ENCODE measurements at regions not wholly inside any gene's neighbourhood (a gene's known extent, or its start where the extent isn't known, plus 50 kb on each side); places are given as distances from the start of the nearest gene placed in this dataset.

DNA sequence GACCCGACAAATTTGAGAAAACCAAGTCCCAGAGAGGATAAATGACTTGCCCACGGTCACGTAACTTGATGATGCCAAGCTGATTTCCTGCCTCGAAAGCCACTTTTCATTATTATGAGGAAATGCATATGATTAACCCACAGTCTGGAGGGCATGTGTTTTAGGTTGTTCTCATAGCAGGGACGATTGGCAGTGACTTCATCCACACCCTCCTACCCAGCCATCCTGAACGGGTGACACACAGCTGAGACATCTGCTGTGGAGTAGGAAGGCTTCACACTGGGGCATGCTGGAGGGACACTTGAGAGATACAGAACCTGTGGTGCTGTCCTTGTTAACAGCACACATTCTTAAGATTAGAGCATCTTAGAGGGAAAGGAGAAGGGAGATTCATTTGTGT is 65.4 kb upstream of the WDFY2 start:
- intact Hi-C loops (cut with DNase I): no loop called here
- DNase-seq (ENCODE audit: low spot score): no peak

DNA sequence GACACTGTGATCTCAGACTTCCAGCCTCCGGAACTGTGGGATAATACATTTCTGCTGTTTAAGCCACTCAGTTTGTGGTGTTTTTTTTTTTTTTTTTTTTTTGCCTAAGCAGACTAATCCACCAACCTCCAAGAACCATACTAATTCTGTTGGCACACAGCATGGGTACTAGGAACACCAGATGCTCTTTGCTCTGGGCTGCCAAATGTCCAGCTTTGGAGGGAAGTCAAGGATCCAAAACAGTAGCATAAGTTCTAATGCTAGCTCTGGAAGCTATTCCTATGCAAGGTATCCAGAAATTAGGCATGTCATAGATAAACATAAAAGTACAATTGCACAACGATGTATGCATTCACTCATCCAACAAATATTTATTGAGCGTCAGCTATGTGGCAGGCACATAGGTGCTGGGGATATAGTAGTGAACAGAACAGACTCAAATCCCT is 64.5 kb upstream of the WDFY2 start:
- intact Hi-C loops (cut with DNase I): no loop called here
- DNase-seq (ENCODE audit: low spot score): no peak

DNA sequence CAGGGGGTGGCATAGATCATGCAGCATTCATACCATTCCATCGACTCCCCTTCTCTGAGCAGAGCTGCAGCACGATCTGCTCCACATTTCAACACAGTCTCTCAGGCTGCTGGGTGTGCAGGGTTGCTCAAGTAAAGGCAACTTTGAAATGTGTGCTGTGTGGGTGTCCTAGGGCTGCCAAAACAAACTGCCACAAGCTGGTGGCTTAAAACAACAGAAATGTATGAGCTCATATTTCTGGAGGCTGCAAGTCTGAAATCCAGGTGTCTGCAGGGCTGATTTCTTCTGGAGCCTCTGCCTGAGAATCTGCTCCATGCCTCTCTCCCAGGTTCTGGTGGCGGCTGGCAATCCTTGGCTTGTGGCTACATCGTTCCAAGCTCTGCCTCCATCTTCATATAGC is 63.7 kb upstream of the WDFY2 start:
- DNase-seq (ENCODE audit: low spot score): no peak

DNA sequence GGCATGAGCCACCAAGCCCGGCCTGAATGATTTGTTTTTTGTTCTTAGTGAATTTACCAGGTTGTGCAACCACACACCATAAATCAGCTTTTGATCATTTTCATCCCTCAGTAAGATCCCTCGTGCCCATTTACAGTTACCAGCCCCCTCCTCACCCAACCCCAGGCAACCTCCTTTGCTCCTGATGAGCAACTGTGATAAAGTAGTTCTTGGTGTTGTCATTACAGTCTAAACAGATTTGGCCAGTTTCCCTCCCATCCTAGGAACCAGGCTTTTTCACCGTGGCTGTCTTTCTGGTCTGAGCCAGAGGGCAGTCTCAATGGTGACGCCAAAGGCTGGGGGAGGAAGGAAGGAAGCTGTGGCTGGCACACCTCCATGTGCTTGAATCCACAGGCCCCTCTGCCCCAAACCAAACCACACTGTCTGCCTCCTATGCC is 61.2 kb upstream of the WDFY2 start:
- DNase-seq (ENCODE audit: low spot score): no peak
- intact Hi-C loops (cut with DNase I): no loop called here

More for the DNA sequence above, 63.7 kb upstream of the WDFY2 start:
- intact Hi-C loops (cut with DNase I): no loop called here

DNA sequence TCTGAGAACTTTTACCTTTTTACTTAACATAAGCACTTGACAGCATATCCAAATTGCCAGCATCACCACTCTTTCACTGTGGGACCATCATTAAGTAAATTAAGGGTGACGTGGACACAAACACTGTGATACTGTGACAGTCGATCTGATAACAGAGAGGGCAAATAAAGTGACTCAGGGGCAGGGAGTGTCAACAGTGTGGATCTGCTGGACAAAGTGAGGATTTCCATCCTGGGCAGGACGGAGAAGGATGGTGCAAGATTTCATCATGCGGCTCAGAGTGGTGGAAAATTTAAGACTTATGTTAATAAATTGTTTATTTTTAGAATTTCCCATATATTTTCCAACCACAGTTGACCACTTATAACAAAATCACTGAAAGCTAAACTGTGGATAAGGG is 60.0 kb upstream of the WDFY2 start:
- DNase-seq (ENCODE audit: low spot score): no peak
- intact Hi-C loops (cut with DNase I): no loop called here

DNA sequence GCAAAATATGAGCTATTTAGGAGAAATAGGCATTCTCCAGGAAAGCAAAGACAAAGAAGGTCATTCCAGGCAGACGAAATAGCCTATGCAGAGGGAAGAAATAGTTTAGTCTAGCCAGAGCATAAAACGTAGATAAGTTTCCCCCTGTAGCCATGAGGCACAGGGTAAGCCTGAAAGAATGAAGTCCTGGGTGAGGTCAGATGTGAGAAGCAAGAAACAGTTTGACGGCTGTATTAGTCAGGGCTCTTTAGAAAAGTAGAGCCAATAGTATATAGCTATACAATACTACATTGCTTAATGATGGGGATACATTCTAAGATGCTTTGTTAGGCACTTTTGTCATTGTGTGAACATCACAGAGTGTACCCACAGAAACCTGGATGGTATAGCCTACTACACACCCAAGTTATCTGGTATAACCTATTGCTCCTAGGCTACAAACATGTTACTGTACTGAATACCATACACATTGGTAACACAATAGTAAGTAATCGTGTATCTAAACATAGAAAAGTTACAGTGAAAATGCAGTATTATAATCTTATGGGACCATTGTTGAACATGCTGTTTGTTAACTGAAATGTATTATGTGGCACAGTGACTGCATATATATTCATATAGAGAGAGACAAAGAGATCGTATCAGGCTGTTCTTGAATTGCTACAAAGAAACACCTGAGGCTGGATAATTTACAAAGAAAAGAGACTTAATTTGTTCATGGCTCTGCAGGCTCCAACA is 59.3 kb upstream of the WDFY2 start:
- no peak for DNase-seq (ENCODE audit: low spot score)
- intact Hi-C loops (cut with DNase I): no loop called here

DNA sequence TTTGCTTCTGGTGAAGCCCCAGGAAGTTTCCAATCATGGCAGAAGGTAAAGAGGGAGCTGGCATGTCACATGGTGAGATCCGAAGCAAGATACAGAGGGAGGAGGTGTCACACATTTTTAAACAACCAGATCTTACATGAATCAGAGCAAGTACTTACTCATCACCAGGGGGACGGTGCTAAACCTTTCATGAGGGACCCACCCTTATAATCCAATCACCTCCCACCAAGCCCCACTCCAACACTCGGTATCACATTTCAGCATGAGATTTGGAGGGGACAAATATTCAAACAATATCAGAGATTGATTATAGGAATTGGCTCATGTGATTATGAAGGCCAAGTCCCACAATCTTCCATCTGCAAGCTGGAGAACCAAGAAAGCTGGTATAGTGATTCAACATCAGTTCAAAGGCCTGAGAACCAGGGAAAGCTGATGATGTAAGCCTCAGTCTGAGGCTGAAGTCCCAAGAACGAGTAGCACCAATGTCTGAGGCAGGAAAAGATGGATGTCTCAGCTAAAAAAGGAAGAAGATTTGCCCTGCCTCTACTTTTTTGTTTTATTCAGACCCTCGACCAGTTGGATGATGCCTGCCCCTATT is 58.6 kb upstream of the WDFY2 start:
- intact Hi-C loops (cut with DNase I): no loop called here

DNA sequence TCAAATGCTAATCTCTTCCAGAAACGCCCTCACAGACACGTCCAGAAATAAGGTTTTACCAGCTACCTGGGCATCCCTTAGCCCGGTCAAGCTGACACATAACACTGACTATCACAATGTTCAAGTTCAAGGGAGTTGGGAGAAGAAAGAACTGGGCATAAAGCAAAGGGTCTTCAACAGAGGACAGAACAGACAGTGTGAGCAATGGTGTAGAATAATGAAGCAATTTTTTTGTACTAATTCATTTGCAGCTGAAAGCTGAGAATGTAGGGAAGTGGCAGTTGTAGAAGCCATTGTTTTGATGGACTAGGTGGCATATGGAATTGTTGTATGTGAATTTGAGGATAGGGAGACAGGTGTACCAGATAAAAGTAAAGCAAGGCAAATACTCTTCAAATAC is 58.1 kb upstream of the WDFY2 start:
- intact Hi-C loops (cut with DNase I): no loop called here
- no peak for DNase-seq (ENCODE audit: low spot score)

More for the DNA sequence above, 58.6 kb upstream of the WDFY2 start:
- no peak for DNase-seq (ENCODE audit: low spot score)

DNA sequence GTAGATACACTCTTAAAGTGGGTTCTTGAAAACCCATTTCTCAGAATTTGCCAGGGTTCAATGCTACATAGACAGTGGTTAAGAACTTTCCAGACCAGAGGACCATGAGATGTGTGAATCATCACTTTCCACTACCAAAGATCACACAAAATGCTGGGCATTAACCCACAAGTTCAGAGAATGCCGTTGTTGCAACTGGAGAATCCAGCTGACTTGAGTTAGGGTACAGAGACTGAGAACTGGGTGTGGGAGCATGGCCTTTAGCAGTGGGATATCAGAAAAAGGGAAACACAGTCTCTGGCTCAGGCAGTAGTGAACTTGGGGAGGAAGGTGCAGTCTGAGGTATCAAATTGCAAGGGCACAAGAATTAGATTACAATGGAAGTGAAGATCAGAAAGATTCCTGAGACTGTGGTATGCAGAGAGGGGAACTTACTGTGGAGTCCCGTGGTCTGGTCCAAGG is 51.5 kb upstream of the WDFY2 start:
- DNase-seq (ENCODE audit: low spot score): no peak
- intact Hi-C loops (cut with DNase I): no loop called here

DNA sequence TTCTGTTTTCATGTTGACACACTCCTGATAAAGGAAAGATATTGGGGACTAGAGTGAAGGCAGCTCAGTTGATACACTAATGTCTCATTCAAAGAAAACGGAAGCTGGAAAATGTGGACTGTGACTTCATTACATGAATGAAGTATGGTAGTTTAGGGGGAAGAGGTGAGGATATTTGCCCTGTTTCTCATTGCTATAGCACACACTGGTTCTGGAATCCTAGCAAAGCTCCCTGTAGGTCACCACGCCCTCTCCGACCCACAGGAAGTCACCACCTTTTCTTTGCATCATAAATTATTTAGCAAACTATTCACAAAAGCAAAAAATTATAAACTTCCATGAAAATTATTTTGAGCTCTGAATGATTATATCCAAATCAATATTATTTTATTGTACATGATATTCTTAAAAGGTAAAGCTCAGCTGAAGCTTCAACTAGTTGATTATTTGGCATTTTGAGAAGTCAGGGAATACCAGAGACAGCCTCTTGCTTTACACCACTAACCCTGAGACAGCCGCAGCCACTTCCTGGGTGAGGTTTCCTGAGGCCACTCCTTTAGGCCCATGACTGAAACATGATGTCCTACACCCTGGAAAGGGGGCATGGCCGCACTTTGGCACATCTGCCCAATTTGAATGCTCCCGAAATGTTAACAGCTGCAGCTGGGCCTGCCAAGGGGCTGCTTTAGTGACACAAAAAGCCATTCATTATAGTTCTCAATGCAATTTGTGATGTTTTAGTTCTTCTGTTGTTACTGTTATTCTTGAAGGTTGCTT is 50.0 kb upstream of the WDFY2 start:
- DNase-seq (ENCODE audit: low spot score): peak; percentile 81
- intact Hi-C loops (cut with DNase I): no loop called here
